HL-60 (cell line): ENCODE measurements at regions not wholly inside any gene's neighbourhood (a gene's known extent, or its start where the extent isn't known, plus 50 kb on each side); places are given as distances from the start of the nearest gene placed in this dataset.

Source experiments
- DNase-seq, 2 experiments: peaks; one replicate each; pipeline ENCODE4 v3.0.0-alpha.2; 2010 to 2020; ENCODE audit warnings: low read depth in 1 of 2, low spot score in 1 of 2
- H3K27ac ChIP-seq: fragments of 250-450 bp; sonication (Bioruptor Pico); replicated peaks from 2 replicates; pipeline ENCODE4 v1.5.1; 2020; ENCODE audit warnings: mild to moderate bottlenecking, moderate library complexity
- H3K27me3 ChIP-seq: fragments of 250-450 bp; sonication (Bioruptor Pico); 2 replicates; pipeline ENCODE4 v1.5.1; 2021; ENCODE audit warnings: mild to moderate bottlenecking, moderate library complexity; ENCODE audit not compliant: insufficient read depth, poor library complexity, severe bottlenecking
- H3K4me3 ChIP-seq: replicated peaks from 2 replicates; pipeline ENCODE4 v1.5.1; 2011; ENCODE audit warnings: mild to moderate bottlenecking, control low read depth, low read length; ENCODE audit not compliant: insufficient read depth
- CTCF ChIP-seq: IDR thresholded peaks from one replicate; pipeline ENCODE4 v1.5.1; 2011; ENCODE audit warnings: low read length, control low read depth, inconsistent platforms; ENCODE audit not compliant: insufficient read depth
- GABPA ChIP-seq: IDR thresholded peaks from 2 replicates; pipeline ENCODE4 v1.6.1; 2012; ENCODE audit warnings: low read depth
- POLR2AphosphoS5 ChIP-seq: IDR thresholded peaks from 2 replicates; pipeline ENCODE4 v1.6.1; 2012; ENCODE audit warnings: low read depth
- REST ChIP-seq: IDR thresholded peaks from 2 replicates; pipeline ENCODE4 v1.6.1; 2012; ENCODE audit warnings: low read depth; ENCODE audit not compliant: insufficient replicate concordance
- SPI1 ChIP-seq: IDR thresholded peaks from 2 replicates; pipeline ENCODE4 v1.6.1; 2012; ENCODE audit warnings: low read depth, mild to moderate bottlenecking, borderline replicate concordance

DNA sequence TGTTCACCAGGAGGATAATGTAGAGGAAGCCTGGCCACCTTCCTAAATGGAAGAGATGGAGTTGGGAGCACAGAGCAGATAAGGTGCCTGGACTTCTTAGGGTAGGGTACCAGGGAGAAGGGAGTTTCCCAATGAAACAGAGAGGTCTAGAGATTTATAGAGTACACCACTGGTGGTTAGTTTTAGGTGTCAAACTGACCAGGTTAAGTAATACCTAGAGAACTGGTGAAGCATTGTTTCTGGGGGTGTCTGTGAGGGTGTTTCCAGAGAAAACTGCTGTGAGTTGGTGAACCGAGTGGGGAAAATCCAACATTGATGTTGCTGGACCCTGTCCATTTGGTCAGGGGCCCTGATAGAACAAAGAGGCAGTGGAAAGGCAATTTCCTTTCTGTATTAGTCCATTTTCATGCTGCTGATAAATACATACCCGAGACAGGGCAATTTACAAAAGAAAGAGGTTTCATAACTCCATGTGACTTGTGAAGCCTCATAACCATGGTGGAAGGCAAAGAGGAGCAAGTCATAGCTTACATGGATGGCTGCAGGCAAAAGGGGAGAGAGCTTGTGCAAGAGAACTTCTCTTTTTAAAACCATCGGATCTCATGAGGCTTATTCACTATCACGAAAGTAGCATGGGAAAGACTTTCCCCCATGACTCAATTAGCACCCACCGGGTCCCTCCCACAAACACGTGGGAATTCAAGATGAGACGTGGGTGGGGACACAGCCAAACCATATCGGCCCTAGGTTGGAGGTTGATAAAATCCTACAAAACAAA is 260.8 kb downstream of the CBLN2 start:
- no peak for DNase-seq
- H3K27ac ChIP-seq = no peak overlapping the region

DNA sequence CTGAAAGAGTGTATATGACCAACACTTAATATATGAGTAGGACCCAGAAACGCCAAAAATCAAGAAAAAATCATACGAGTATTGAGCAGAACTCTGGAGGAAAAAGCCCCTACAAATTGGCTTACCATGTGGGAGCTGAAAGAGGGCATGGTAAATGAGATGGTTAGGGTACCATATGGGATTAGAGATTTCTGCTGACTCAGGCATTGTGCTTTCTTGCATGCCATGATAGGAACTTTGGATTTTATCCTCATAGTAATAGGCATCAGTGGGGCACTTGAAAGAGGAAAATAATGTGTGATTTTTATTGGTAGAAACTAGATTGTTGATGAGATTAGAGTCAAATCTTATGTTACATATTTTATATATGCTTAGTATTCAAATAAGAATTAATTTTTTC is 271.1 kb downstream of the CBLN2 start:
- DNase-seq = no peak

More for the DNA sequence above, 260.8 kb downstream of the CBLN2 start:
- H3K4me3 ChIP-seq = no peak overlapping the region
- no peaks in the 10 kb centered on the region for H3K27me3 ChIP-seq
- TF ChIP-seq REST (no peak), POLR2AphosphoS5 (no peak), SPI1 (no peak), CTCF (no peak), GABPA (no peak)

More for the DNA sequence above, 271.1 kb downstream of the CBLN2 start:
- H3K27ac ChIP-seq = no peak overlapping the region
- no peaks in the 10 kb centered on the region for H3K27me3 ChIP-seq
- no peak overlapping the region for H3K4me3 ChIP-seq
- no peak for TF ChIP-seq REST
- no peak for TF ChIP-seq POLR2AphosphoS5
- TF ChIP-seq CTCF = no peak
- TF ChIP-seq SPI1 = no peak
- TF ChIP-seq GABPA = no peak
